Jurkat, Clone E6-1 (cell line): ENCODE measurements at regions not wholly inside any gene's neighbourhood (a gene's known extent, or its start where the extent isn't known, plus 50 kb on each side); places are given as distances from the start of the nearest gene placed in this dataset.
"Not testable (repeated sequence)": the region's sequence is repeated elsewhere in the genome, so short reads cannot be mapped to it uniquely, and the experiment has no call there.

Experiments used
- DNase-seq: peaks from one replicate; pipeline ENCODE4 v3.0.0-alpha.2; 2011; ENCODE audit warnings: low read depth, low spot score
- H3K4me3 ChIP-seq: 2 replicates; pipeline ENCODE4 v1.5.1; 2011; ENCODE audit warnings: mild to moderate bottlenecking, low read length, control low read depth, moderate library complexity

DNA sequence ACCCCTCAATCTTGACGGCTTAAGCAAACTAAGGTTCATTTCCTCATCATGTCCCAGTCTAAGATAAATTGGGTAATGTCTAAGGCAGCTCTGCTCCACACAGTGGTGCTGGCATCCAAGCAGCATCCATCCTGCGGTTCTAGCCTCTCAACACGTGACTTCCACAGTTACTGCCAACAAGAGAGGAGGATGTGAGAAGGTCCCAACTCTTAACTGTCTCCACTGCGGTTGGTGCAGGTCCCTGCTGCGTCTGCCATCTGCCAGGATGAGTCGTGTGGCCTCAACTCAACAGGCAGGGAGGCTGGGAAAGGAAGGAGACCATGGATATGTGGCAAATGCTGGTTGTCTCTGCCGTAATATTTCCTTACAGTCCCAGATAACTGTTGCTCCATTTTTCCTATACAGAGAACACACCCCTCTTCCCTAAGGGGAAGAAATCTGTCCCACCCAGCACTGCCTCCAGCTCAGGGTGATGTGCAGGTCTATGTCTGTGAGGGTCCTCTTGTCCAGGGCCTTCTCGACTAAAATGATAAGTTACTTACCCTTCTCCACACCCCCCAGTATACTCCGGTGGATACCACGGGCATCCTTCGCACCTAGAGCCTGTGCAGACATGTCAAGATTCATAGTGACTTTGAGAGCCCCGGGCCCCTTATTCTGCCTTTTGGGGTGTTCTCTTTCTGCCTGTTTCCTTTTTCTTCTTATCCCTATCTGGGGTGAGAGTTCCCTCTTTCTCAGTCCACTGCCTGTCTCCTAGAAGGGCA lies 64.7 kb downstream of the KCNJ18 start:
- no peak overlapping the region for H3K4me3 ChIP-seq
- peak; percentile 1 for DNase-seq

GRCh38 chr17:21759636-21760035 lies 67.3 kb downstream of the KCNJ18 start:
- H3K4me3 ChIP-seq, DNase-seq: not testable (repeated sequence)

- not testable (repeated sequence) for DNase-seq, H3K4me3 ChIP-seq
Measured at GRCh38 chr17:21763738-21764340, 71.5 kb downstream of the KCNJ18 start.

DNA sequence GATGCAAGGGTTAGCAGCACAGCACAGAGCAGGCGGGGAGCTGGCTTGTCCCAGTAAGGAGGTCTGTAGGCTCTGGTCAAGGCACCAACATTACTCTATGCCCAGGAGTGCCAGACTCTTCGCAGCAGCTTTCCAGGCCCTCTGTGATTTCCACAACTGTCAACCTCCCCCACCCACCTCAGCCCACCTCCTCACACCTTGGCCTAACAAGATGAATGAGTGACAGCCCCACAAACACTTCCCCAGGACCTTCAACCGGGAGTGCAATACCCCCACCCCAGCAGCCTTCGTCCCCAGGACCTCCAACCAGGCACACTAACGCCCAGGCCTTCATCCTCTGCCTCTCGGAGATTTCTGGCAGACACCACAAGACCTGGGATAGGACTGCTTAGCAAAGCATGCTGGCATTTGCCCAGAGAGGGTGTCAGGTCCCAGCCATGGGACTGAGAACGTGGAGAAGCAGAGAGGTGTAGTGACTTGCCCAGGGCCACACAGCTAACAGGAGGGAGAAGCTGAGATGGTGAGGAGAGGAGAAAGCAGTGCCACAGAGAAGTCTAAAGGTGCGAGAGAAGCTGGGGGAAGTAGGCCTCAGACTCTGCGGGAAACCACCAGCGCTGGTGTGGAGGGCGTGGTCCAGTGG lies 73.4 kb downstream of the KCNJ18 start:
- not testable (repeated sequence) for H3K4me3 ChIP-seq, DNase-seq

GRCh38 chr17:21766565-21766964 lies 74.2 kb downstream of the KCNJ18 start:
- not testable (repeated sequence) for DNase-seq, H3K4me3 ChIP-seq

DNA sequence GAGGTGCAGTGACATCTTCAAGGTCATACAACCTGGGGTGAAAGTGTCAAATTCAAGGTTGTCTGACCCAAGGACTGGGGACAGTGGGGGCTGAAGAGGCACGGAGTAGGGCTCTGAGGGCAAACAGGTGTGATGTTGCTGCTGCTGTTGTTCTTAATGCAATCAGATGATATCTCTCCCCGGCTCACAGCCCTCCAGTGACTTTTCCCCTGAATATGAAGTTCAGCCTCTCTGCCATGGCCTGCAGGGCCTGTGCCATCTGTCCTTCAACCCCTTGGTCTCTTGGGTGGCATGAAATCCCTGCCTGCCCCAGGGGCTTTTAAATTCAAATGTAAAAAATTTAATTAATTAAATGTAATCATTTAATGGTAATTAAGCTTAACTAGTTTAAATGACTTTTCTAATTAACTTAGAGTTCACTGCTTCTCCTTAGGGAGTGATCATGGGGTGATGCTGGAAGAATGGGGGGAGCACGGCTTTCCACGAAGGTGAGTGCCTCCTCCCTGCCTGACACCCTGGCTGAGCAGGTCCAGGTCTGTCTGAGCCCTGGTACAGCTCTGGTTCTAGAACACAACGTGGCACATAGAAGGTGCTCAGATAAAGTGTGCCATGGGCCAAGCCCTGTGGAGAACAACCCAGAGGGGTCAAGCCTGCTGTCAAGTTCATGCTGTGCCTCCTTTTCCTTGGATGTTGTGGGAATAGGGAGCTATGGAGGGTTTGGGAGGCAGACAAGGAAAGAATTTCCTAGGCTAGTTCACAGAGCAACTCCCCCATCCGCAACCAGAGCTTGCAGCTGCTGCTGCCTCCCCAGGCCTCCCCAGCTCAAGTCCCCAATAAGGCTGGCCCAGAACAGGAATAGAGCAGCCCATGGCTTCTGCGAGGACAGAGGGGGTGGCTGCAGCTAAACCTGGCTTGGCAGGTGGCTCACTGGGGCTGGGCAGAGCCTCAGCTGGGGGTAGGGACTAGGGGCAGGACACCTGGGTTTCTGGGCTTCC lies 75.1 kb downstream of the KCNJ18 start:
- not testable (repeated sequence) for H3K4me3 ChIP-seq, DNase-seq

- not testable (repeated sequence) for H3K4me3 ChIP-seq, DNase-seq
Measured at GRCh38 chr17:21768244-21768643, 75.9 kb downstream of the KCNJ18 start.

GRCh38 chr17:21768729-21769462 lies 76.6 kb downstream of the KCNJ18 start:
- not testable (repeated sequence) for DNase-seq

DNA sequence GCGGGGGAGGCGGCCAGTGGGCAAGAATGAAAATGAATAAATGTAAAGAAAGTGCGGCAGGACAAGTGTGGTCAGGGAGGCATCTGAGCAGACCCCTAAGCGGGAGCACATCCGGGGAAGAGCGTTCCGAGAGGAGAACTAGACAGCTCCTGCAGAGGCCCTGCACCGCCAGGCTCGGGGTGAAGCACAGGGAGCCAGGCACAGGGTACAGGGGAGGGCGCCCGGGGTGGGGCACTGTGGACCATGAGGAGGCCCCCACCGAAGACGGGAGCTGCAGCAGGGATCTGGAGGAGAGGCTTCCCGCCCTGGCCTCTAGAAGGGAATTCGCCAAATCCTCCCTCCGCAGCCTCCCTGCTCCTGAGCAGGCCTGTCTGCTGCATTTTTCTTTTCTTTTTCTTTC lies 77.5 kb downstream of the KCNJ18 start:
- DNase-seq, H3K4me3 ChIP-seq: not testable (repeated sequence)

More at GRCh38 chr17:21768729-21769462, 76.6 kb downstream of the KCNJ18 start:
- H3K4me3 ChIP-seq: not testable (repeated sequence)

- not testable (repeated sequence) for DNase-seq
Measured at GRCh38 chr17:21770466-21771446, 78.4 kb downstream of the KCNJ18 start.

GRCh38 chr17:21772321-21772720 lies 80.0 kb downstream of the KCNJ18 start:
- no peak overlapping the region for H3K4me3 ChIP-seq
- DNase-seq: no peak

More at GRCh38 chr17:21770466-21771446, 78.4 kb downstream of the KCNJ18 start:
- H3K4me3 ChIP-seq: not testable (repeated sequence)

- not testable (repeated sequence) for H3K4me3 ChIP-seq
Measured at GRCh38 chr17:21772991-21773713, 80.8 kb downstream of the KCNJ18 start.

GRCh38 chr17:21774263-21774662 lies 81.9 kb downstream of the KCNJ18 start:
- no peak overlapping the region for H3K4me3 ChIP-seq

More at GRCh38 chr17:21772991-21773713, 80.8 kb downstream of the KCNJ18 start:
- DNase-seq: not testable (repeated sequence)

DNA sequence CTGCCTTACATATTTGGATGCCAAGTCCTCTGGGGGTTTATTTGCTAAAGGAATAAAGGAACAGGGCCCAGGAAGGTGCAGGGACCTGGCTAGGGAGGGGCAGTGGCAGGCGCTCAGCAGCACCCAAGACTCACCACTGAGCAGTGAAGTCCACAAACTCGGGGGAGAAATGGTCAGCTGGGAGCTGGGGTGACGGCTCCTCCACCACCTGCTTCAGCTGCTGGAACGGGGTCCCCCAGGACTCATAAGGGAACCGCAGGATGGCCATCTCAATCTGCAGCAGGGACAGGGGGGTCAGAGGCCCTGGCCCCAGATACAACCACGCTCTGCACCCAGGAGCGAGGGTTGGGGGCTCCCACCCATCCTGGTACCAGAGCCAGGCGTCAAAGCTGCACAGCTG lies 83.2 kb downstream of the KCNJ18 start:
- not testable (repeated sequence) for DNase-seq, H3K4me3 ChIP-seq

More at GRCh38 chr17:21774263-21774662, 81.9 kb downstream of the KCNJ18 start:
- no peak for DNase-seq

DNA sequence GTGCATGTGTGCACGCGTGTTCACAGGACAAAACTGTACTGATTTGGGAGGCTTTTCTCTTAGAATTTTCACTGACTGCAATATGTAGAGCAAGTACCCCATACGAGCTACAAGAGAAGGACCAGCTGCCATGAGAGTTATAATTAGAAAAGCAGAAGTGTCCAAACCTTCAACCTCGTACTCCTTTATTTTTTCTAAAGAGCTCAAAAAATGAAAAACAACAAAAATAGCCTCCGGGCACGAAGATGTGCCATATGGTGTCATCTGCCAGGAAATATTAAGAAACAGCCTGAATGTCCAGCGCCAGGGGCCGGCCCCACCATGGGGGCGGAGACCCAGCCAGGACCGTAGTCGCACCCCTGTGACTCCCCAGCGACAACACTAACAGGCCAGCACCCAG lies 84.6 kb downstream of the KCNJ18 start:
- DNase-seq, H3K4me3 ChIP-seq: not testable (repeated sequence)

- not testable (repeated sequence) for DNase-seq, H3K4me3 ChIP-seq
Measured at GRCh38 chr17:21778866-21779265, 86.5 kb downstream of the KCNJ18 start.
